PC-9 (cell line): ENCODE measurements at regions not wholly inside any gene's neighbourhood (a gene's known extent, or its start where the extent isn't known, plus 50 kb on each side); places are given as distances from the start of the nearest gene placed in this dataset.

ENCODE experiments used
- CTCF ChIP-seq: fragments of 200-600 bp; sonication (generic); conservative IDR thresholded peaks from 2 replicates; pipeline ENCODE4 v1.6.1; 2017; ENCODE audit warnings: mixed run types, antibody characterized with exemption, mild to moderate bottlenecking, moderate library complexity
- EZH2 ChIP-seq: fragments of 200-600 bp; sonication (generic); IDR thresholded peaks from 2 replicates; pipeline ENCODE4 v1.8.0; 2017; ENCODE audit warnings: antibody characterized with exemption, low read depth

DNA sequence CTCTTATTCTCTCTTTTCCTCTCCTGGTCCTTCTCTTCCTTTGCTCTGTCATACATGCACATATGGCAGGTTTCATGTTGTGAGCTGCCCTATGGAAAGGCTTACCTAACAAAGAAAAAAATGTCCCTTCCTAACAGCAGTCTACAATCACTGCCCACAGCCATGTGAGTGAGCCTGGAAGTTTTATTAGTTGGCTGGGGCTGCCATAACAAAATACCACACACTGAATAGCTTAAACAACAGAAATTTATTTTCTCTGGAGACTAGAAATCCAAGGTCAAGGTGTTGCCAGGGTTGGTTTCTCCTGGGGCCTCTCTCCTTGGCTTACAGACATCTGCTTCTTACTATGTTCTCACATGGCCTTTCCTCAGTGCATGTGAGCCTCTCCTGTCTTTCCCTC lies 142.1 kb downstream of the TRIB2 start:
- TF ChIP-seq CTCF: no peak
- TF ChIP-seq EZH2: no peak
